ENCODE measurements at regions not wholly inside any gene's neighbourhood (a gene's known extent, or its start where the extent isn't known, plus 50 kb on each side); places are given as distances from the start of the nearest gene placed in this dataset.

GRCh38 chr4:29972121-29972520 lies 748.0 kb upstream of the PCDH7 start:
- no peaks in the 10 kb centered on the region for H3K36me3 ChIP-seq
- ATAC-seq (ENCODE audit: insufficient number of reproducible peaks, low FRiP score, low read depth) = no peak

GRCh38 chr4:29983890-29984289 lies 736.3 kb upstream of the PCDH7 start:
- no peaks in the 10 kb centered on the region for H3K27me3 ChIP-seq (replicated peaks; ENCODE audit: insufficient read depth)
- H3K4me3 ChIP-seq = no peak overlapping the region
- no peaks in the 10 kb centered on the region for H3K4me1 ChIP-seq (ENCODE audit: control insufficient read depth in 1 of 2, low read depth in 2 of 2)
- ATAC-seq (ENCODE audit: insufficient number of reproducible peaks, low FRiP score, low read depth) (no peak), DNase-seq (ENCODE audit: low spot score) (no peak)
- no peaks in the 10 kb centered on the region for H3K36me3 ChIP-seq
- no peak for TF ChIP-seq CTCF (IDR thresholded peaks at IDR 0.05)
- H3K9me3 ChIP-seq = no peaks in the 10 kb centered on the region
- no peak overlapping the region for H3K27ac ChIP-seq

More at GRCh38 chr4:29972121-29972520, 748.0 kb upstream of the PCDH7 start:
- no peak for TF ChIP-seq CTCF (IDR thresholded peaks at IDR 0.05)
- H3K9me3 ChIP-seq = no peaks in the 10 kb centered on the region
- no peaks in the 10 kb centered on the region for H3K4me1 ChIP-seq (ENCODE audit: control insufficient read depth in 1 of 2, low read depth in 2 of 2)
- no peak overlapping the region for H3K4me3 ChIP-seq
- DNase-seq (ENCODE audit: low spot score) = no peak
- H3K27me3 ChIP-seq (replicated peaks; ENCODE audit: insufficient read depth) = no peaks in the 10 kb centered on the region
- H3K27ac ChIP-seq = no peak overlapping the region

- no peak for DNase-seq (ENCODE audit: low spot score)
- TF ChIP-seq CTCF (IDR thresholded peaks at IDR 0.05) = no peak
- Histone ChIP-seq H3K4me3 (no peak overlapping the region), H3K4me1 (ENCODE audit: control insufficient read depth in 1 of 2, low read depth in 2 of 2) (no peaks in the 10 kb centered on the region), H3K9me3 (no peaks in the 10 kb centered on the region), H3K27ac (no peak overlapping the region), H3K27me3 (replicated peaks; ENCODE audit: insufficient read depth) (no peaks in the 10 kb centered on the region), H3K36me3 (no peaks in the 10 kb centered on the region)
- no peak for ATAC-seq (ENCODE audit: insufficient number of reproducible peaks, low FRiP score, low read depth)
Observed at GRCh38 chr4:30001628-30002027, 718.5 kb upstream of the PCDH7 start.

- ATAC-seq (ENCODE audit: insufficient number of reproducible peaks, low FRiP score, low read depth) = no peak
- H3K9me3 ChIP-seq = no peaks in the 10 kb centered on the region
Observed at GRCh38 chr4:30002341-30002740, 717.8 kb upstream of the PCDH7 start.

GRCh38 chr4:30005995-30006394 lies 714.2 kb upstream of the PCDH7 start:
- no peak overlapping the region for H3K27ac ChIP-seq
- no peak overlapping the region for H3K4me3 ChIP-seq
- H3K4me1 ChIP-seq (ENCODE audit: control insufficient read depth in 1 of 2, low read depth in 2 of 2) = no peaks in the 10 kb centered on the region
- no peak for DNase-seq (ENCODE audit: low spot score)
- no peaks in the 10 kb centered on the region for H3K9me3 ChIP-seq
- TF ChIP-seq CTCF (IDR thresholded peaks at IDR 0.05) = no peak
- no peak for ATAC-seq (ENCODE audit: insufficient number of reproducible peaks, low FRiP score, low read depth)
- H3K36me3 ChIP-seq = no peaks in the 10 kb centered on the region
- H3K27me3 ChIP-seq (replicated peaks; ENCODE audit: insufficient read depth) = no peaks in the 10 kb centered on the region

More at GRCh38 chr4:30002341-30002740, 717.8 kb upstream of the PCDH7 start:
- no peak overlapping the region for H3K4me3 ChIP-seq
- no peak overlapping the region for H3K27ac ChIP-seq
- no peaks in the 10 kb centered on the region for H3K4me1 ChIP-seq (ENCODE audit: control insufficient read depth in 1 of 2, low read depth in 2 of 2)
- H3K36me3 ChIP-seq = no peaks in the 10 kb centered on the region
- TF ChIP-seq CTCF (IDR thresholded peaks at IDR 0.05) = no peak
- DNase-seq (ENCODE audit: low spot score) = no peak
- H3K27me3 ChIP-seq (replicated peaks; ENCODE audit: insufficient read depth) = no peaks in the 10 kb centered on the region

All from thoracic aorta (tissue), 2 donors.